ENCODE measurements at regions not wholly inside any gene's neighbourhood (a gene's known extent, or its start where the extent isn't known, plus 50 kb on each side); places are given as distances from the start of the nearest gene placed in this dataset.

GRCh38 chr6:132003516-132004178, 52.5 kb upstream of the CCN2 start:
- ATAC-seq, result no peak
- DNase-seq (ENCODE audit: low spot score), result no peak
